ENCODE measurements at regions not wholly inside any gene's neighbourhood (a gene's known extent, or its start where the extent isn't known, plus 50 kb on each side); places are given as distances from the start of the nearest gene placed in this dataset.

GRCh38 chr3:150040097-150040496 lies 69.4 kb upstream of the PFN2 start:
- TF ChIP-seq POLR2AphosphoS5 (IDR thresholded peaks at IDR 0.05) (no peak), POLR2A (IDR thresholded peaks at IDR 0.05) (no peak), CTCF (IDR thresholded peaks at IDR 0.05) (no peak)
- H3K4me3 ChIP-seq, result no peak overlapping the region
- H3K27me3 ChIP-seq, result no peaks in the 10 kb centered on the region
- H3K36me3 ChIP-seq, result no peaks in the 10 kb centered on the region
- H3K9me3 ChIP-seq, result peaks cover 8 to 16% of the 10 kb centered on the region in 2 donors
- H3K27ac ChIP-seq, result no peak overlapping the region
- intact Hi-C loops (cut with DNase I; ENCODE audit: low total_unique reads), result loop anchor here (5.0 kb wide), 1 partner anchor 823 kb away; no protein-coding TSS in a partner anchor
- H3K4me1 ChIP-seq, result no peaks in the 10 kb centered on the region
- DNase-seq (ENCODE audit: low spot score in 2 of 2), result no peak

GRCh38 chr3:150038830-150039229 lies 68.1 kb upstream of the PFN2 start:
- Histone ChIP-seq H3K27ac (no peak overlapping the region), H3K4me3 (no peak overlapping the region)
- TF ChIP-seq POLR2AphosphoS5 (IDR thresholded peaks at IDR 0.05) (no peak), CTCF (IDR thresholded peaks at IDR 0.05) (no peak), POLR2A (IDR thresholded peaks at IDR 0.05) (no peak)

GRCh38 chr3:150036780-150037179 lies 66.1 kb upstream of the PFN2 start:
- H3K27me3 ChIP-seq, result no peaks in the 10 kb centered on the region
- no peak for DNase-seq (ENCODE audit: low spot score in 2 of 2)
- no peaks in the 10 kb centered on the region for H3K36me3 ChIP-seq
- no peak overlapping the region for H3K4me3 ChIP-seq
- H3K9me3 ChIP-seq, result peaks cover 6 to 7% of the 10 kb centered on the region in 2 donors
- H3K27ac ChIP-seq, result no peak overlapping the region
- intact Hi-C loops (cut with DNase I; ENCODE audit: low total_unique reads), result loop anchor here (5.0 kb wide), 1 partner anchor 509 kb away; no protein-coding TSS in a partner anchor
- no peaks in the 10 kb centered on the region for H3K4me1 ChIP-seq
- TF ChIP-seq POLR2A (IDR thresholded peaks at IDR 0.05) (no peak), POLR2AphosphoS5 (IDR thresholded peaks at IDR 0.05) (no peak), CTCF (IDR thresholded peaks at IDR 0.05) (no peak)

More at GRCh38 chr3:150038830-150039229, 68.1 kb upstream of the PFN2 start:
- intact Hi-C loops (cut with DNase I; ENCODE audit: low total_unique reads), result loop anchor here (5.0 kb wide), 1 partner anchor 512 kb away; no protein-coding TSS in a partner anchor
- H3K27me3 ChIP-seq, result no peaks in the 10 kb centered on the region
- H3K36me3 ChIP-seq, result no peaks in the 10 kb centered on the region
- DNase-seq (ENCODE audit: low spot score in 2 of 2), result no peak
- no peaks in the 10 kb centered on the region for H3K4me1 ChIP-seq
- peaks cover 8 to 16% of the 10 kb centered on the region in 2 donors for H3K9me3 ChIP-seq

GRCh38 chr3:150035910-150036612 lies 65.4 kb upstream of the PFN2 start:
- TF ChIP-seq POLR2A (IDR thresholded peaks at IDR 0.05) (no peak), CTCF (IDR thresholded peaks at IDR 0.05) (no peak), POLR2AphosphoS5 (IDR thresholded peaks at IDR 0.05) (no peak)
- no peaks in the 10 kb centered on the region for H3K36me3 ChIP-seq
- no peaks in the 10 kb centered on the region for H3K27me3 ChIP-seq
- no peak for DNase-seq (ENCODE audit: low spot score in 2 of 2)
- no peaks in the 10 kb centered on the region for H3K4me1 ChIP-seq
- intact Hi-C loops (cut with DNase I; ENCODE audit: low total_unique reads), result loop anchor here (5.0 kb wide), 1 partner anchor 509 kb away; no protein-coding TSS in a partner anchor
- H3K9me3 ChIP-seq, result no peaks in the 10 kb centered on the region
- no peak overlapping the region for H3K27ac ChIP-seq
- no peak overlapping the region for H3K4me3 ChIP-seq

- no peak for DNase-seq (ENCODE audit: low spot score in 2 of 2)
- Histone ChIP-seq H3K36me3 (no peaks in the 10 kb centered on the region), H3K27ac (no peak overlapping the region), H3K4me1 (no peaks in the 10 kb centered on the region), H3K4me3 (no peak overlapping the region), H3K27me3 (no peaks in the 10 kb centered on the region), H3K9me3 (no peaks in the 10 kb centered on the region)
- intact Hi-C loops (cut with DNase I; ENCODE audit: low total_unique reads), result loop anchor here (5.0 kb wide), 1 partner anchor 508 kb away; no protein-coding TSS in a partner anchor
- TF ChIP-seq POLR2A (IDR thresholded peaks at IDR 0.05) (no peak), CTCF (IDR thresholded peaks at IDR 0.05) (no peak), POLR2AphosphoS5 (IDR thresholded peaks at IDR 0.05) (no peak)
Observed at GRCh38 chr3:150035301-150035779, 64.6 kb upstream of the PFN2 start.
